ENCODE measurements at regions not wholly inside any gene's neighbourhood (a gene's known extent, or its start where the extent isn't known, plus 50 kb on each side); places are given as distances from the start of the nearest gene placed in this dataset.
"Not testable (repeated sequence)": the region's sequence is repeated elsewhere in the genome, so short reads cannot be mapped to it uniquely, and the experiment has no call there.

- DNase-seq, result no peak
Measured at GRCh38 chr1:172755099-172755498, 96.2 kb downstream of the FASLG start.

- DNase-seq, result no peak
Measured at GRCh38 chr1:172756024-172756423, 97.1 kb downstream of the FASLG start.

GRCh38 chr1:172758259-172758658 lies 99.4 kb downstream of the FASLG start:
- no peak for DNase-seq

GRCh38 chr1:172760121-172760520 lies 101.2 kb downstream of the FASLG start:
- no peak for DNase-seq

GRCh38 chr1:172761581-172762486 lies 102.9 kb downstream of the FASLG start:
- no peak for DNase-seq

- DNase-seq, result no peak
Measured at GRCh38 chr1:172763057-172763456, 104.2 kb downstream of the FASLG start.

GRCh38 chr1:172764378-172764777 lies 105.5 kb downstream of the FASLG start:
- no peak for DNase-seq

- DNase-seq, result no peak
Measured at GRCh38 chr1:172766462-172766861, 107.6 kb downstream of the FASLG start.

GRCh38 chr1:172770071-172770470 lies 111.2 kb downstream of the FASLG start:
- DNase-seq, result no peak

- DNase-seq, result no peak
Measured at GRCh38 chr1:172774561-172774960, 115.7 kb downstream of the FASLG start.

GRCh38 chr1:172775606-172776005 lies 116.7 kb downstream of the FASLG start:
- no peak for DNase-seq

GRCh38 chr1:172776071-172776470 lies 117.2 kb downstream of the FASLG start:
- DNase-seq, result no peak

GRCh38 chr1:172777767-172778166 lies 118.9 kb downstream of the FASLG start:
- no peak for DNase-seq

- no peak for DNase-seq
Measured at GRCh38 chr1:172778456-172779455, 119.9 kb downstream of the FASLG start.

- DNase-seq, result no peak
Measured at GRCh38 chr1:172779491-172779890, 120.6 kb downstream of the FASLG start.

GRCh38 chr1:172781513-172782140 lies 122.7 kb downstream of the FASLG start:
- DNase-seq, result no peak

- no peak for DNase-seq
Measured at GRCh38 chr1:172789840-172790239, 130.9 kb downstream of the FASLG start.

GRCh38 chr1:172790245-172790644 lies 131.3 kb downstream of the FASLG start:
- no peak for DNase-seq

- DNase-seq, result no peak
Measured at GRCh38 chr1:172793823-172794222, 134.9 kb downstream of the FASLG start.

GRCh38 chr1:172795741-172796140 lies 136.8 kb downstream of the FASLG start:
- DNase-seq, result no peak

- not testable (repeated sequence) for DNase-seq
Measured at GRCh38 chr1:172799804-172800203, 140.9 kb downstream of the FASLG start.

- DNase-seq, result no peak
Measured at GRCh38 chr1:172801771-172802322, 142.9 kb downstream of the FASLG start.

GRCh38 chr1:172809750-172810149 lies 150.8 kb downstream of the FASLG start:
- no peak for DNase-seq

Data from NCI-H1105 (cell line).